Upper lobe of right lung (tissue), 1 donor: ENCODE measurements at regions not wholly inside any gene's neighbourhood (a gene's known extent, or its start where the extent isn't known, plus 50 kb on each side); places are given as distances from the start of the nearest gene placed in this dataset.
"Not testable (repeated sequence)": the region's sequence is repeated elsewhere in the genome, so short reads cannot be mapped to it uniquely, and the experiment has no call there.

Experiments used
- ATAC-seq: fragments of 200-7000 bp; cut with Tn5 transposase; one replicate; pipeline ENCODE4 v1.9.1; 2020; ENCODE audit warnings: mild to moderate bottlenecking, moderate library complexity
- DNase-seq: peaks from one replicate; pipeline ENCODE4 v3.0.0-alpha.2; 2020
- H3K27ac ChIP-seq: fragments of 200-600 bp; one replicate; pipeline ENCODE4 v1.8.0; 2022
- H3K27me3 ChIP-seq: fragments of 200-600 bp; one replicate; pipeline ENCODE4 v1.8.0; 2022; ENCODE audit warnings: mild to moderate bottlenecking
- H3K36me3 ChIP-seq: fragments of 200-600 bp; one replicate; pipeline ENCODE4 v1.8.0; 2022
- H3K4me1 ChIP-seq: fragments of 200-600 bp; one replicate; pipeline ENCODE4 v1.8.0; 2022
- H3K4me3 ChIP-seq: fragments of 200-600 bp; one replicate; pipeline ENCODE4 v1.8.0; 2022; ENCODE audit warnings: mild to moderate bottlenecking
- H3K9me3 ChIP-seq: fragments of 200-600 bp; one replicate; pipeline ENCODE4 v1.8.0; 2022
- intact Hi-C: fragments of 100-400 bp; cut with DNase I; formaldehyde crosslinking; loops from one replicate; pipeline ENCODE4 v1.11.0; 2022
- TF ChIP-seq, protein P1 (sequence below): fragments of 200-600 bp; IDR thresholded peaks from one replicate; pipeline ENCODE4 v1.8.0; 2022; ENCODE audit warnings: antibody characterized with exemption
- donor health status: DM: no; HTN: yes; CAD: no; lungs with severe emphysema.

DNA sequence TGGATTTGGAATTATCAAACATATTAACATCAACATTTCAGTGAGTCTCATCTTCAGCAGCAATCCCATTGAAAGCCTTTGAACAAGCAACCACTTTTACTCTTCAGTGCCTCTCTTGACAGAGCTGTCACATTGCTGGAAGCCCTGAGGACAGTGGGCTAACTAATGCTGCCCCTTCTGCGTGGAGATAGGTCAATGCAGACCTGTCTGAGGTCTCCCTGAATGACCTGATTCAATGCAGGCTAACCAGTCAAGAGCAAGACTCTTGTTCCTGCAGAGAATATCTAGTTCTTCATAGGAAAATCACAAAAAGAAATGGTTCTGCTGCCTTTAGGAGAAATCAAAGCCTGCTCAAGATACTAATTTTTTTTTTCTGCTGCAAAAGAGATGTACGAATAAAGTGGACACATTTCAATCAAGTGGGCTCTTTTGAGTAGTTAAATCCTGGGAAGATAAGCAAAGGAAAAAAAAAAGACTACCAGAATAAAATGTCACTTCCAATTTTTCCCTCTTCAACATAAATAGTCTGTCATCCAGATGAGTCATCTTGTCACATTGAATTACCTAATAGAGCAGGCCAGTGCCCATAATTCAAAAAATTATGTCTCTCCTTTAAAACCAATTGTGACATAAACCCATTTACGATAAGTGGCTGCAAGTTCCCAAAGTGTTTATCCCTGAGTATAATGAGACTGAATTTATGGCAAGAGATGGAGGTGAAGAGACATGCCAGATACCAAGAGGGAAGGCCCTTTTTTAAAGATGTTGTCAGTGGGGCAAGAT, 1269.0 kb upstream of the DDX18 start:
- H3K4me1 ChIP-seq, result no peaks in the 10 kb centered on the region
- TF ChIP-seq, protein P1, sequence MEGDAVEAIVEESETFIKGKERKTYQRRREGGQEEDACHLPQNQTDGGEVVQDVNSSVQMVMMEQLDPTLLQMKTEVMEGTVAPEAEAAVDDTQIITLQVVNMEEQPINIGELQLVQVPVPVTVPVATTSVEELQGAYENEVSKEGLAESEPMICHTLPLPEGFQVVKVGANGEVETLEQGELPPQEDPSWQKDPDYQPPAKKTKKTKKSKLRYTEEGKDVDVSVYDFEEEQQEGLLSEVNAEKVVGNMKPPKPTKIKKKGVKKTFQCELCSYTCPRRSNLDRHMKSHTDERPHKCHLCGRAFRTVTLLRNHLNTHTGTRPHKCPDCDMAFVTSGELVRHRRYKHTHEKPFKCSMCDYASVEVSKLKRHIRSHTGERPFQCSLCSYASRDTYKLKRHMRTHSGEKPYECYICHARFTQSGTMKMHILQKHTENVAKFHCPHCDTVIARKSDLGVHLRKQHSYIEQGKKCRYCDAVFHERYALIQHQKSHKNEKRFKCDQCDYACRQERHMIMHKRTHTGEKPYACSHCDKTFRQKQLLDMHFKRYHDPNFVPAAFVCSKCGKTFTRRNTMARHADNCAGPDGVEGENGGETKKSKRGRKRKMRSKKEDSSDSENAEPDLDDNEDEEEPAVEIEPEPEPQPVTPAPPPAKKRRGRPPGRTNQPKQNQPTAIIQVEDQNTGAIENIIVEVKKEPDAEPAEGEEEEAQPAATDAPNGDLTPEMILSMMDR, result no peak
- intact Hi-C loops, result no loop called here
- H3K27me3 ChIP-seq, result no peaks in the 10 kb centered on the region
- DNase-seq, result no peak
- no peak overlapping the region for H3K4me3 ChIP-seq
- no peak for ATAC-seq
- no peak overlapping the region for H3K27ac ChIP-seq
- no peaks in the 10 kb centered on the region for H3K9me3 ChIP-seq
- no peaks in the 10 kb centered on the region for H3K36me3 ChIP-seq

DNA sequence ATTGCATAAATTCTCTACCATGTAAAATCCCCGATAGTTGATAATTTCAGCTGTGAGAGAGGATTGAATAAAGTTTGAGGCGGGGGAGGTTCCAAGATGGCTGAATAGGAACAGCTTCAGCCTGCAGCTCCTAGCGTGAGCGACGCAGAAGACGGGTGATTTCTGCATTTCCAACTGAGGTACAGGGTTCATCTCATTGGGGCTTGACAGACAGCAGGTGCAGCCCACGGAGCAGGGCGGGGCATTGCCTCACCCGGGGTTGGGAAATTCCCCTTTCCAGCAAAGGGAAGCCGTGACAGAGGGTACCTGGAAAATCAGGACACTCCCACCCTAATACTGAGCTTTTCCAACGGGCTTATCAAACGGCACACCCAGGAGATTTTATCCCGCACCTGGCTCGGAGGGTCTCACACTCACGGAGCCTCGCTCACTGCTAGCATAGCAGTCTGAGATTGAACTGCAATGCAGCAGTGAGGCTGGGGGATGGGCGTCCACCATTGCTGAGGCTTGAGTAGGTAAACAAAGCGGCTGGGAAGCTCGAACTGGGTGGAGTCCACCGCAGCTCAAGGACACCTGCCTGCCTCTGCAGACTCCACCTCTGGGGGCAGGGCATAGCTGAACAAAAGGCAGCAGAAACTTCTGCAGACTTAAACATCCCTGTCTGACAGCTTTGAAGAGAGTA, 1261.6 kb upstream of the DDX18 start:
- H3K27me3 ChIP-seq, H3K9me3 ChIP-seq, H3K27ac ChIP-seq, ATAC-seq, H3K36me3 ChIP-seq, DNase-seq, H3K4me3 ChIP-seq, H3K4me1 ChIP-seq, intact Hi-C loops: not testable (repeated sequence)

- Histone ChIP-seq H3K4me1 (no peaks in the 10 kb centered on the region), H3K4me3 (no peak overlapping the region), H3K36me3 (no peaks in the 10 kb centered on the region), H3K27me3 (no peaks in the 10 kb centered on the region), H3K9me3 (no peaks in the 10 kb centered on the region), H3K27ac (no peak overlapping the region)
- no peak for DNase-seq
- TF ChIP-seq, protein P1, result no peak
- no peak for ATAC-seq
- intact Hi-C loops, result no loop called here
Observed at GRCh38 chr2:116580209-116580608, 1234.3 kb upstream of the DDX18 start.

DNA sequence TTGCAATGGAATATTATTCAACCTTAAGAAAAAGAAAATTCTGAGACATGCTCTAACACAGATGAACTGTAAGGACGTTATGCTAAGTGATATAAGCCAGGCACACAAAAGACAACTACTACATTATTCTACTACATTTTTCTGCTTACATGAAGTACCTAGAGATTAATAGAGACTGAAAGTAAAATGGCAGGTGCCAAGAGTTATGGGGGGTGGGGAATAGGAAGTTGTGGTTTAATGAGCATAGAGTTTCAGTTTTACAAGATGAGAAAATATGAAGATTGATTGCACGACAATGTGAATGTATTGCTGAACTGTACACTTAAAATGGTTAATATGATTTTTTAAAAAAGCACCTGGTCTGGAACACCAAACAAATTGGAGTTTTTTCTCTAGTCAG, 1231.6 kb upstream of the DDX18 start:
- TF ChIP-seq, protein P1, result no peak
- no peaks in the 10 kb centered on the region for H3K36me3 ChIP-seq
- H3K4me3 ChIP-seq, result no peak overlapping the region
- H3K9me3 ChIP-seq, result no peaks in the 10 kb centered on the region
- intact Hi-C loops, result no loop called here
- H3K27ac ChIP-seq, result no peak overlapping the region
- no peaks in the 10 kb centered on the region for H3K4me1 ChIP-seq
- DNase-seq (no peak), ATAC-seq (no peak)
- no peaks in the 10 kb centered on the region for H3K27me3 ChIP-seq

GRCh38 chr2:116585669-116586327, 1228.7 kb upstream of the DDX18 start:
- no peak for ATAC-seq
- no peaks in the 10 kb centered on the region for H3K4me1 ChIP-seq
- TF ChIP-seq, protein P1, result no peak
- no peak for DNase-seq
- no peaks in the 10 kb centered on the region for H3K36me3 ChIP-seq
- no peaks in the 10 kb centered on the region for H3K27me3 ChIP-seq
- intact Hi-C loops, result no loop called here
- no peak overlapping the region for H3K4me3 ChIP-seq
- no peak overlapping the region for H3K27ac ChIP-seq
- H3K9me3 ChIP-seq, result no peaks in the 10 kb centered on the region

GRCh38 chr2:116586328-116586689, 1228.2 kb upstream of the DDX18 start:
- H3K9me3 ChIP-seq, result no peaks in the 10 kb centered on the region
- H3K27me3 ChIP-seq, result no peaks in the 10 kb centered on the region
- H3K4me3 ChIP-seq, result no peak overlapping the region
- TF ChIP-seq, protein P1, result no peak
- H3K27ac ChIP-seq, result no peak overlapping the region
- DNase-seq (no peak), ATAC-seq (no peak)
- no peaks in the 10 kb centered on the region for H3K36me3 ChIP-seq
- intact Hi-C loops, result no loop called here
- no peaks in the 10 kb centered on the region for H3K4me1 ChIP-seq
